ENCODE measurements at regions not wholly inside any gene's neighbourhood (a gene's known extent, or its start where the extent isn't known, plus 50 kb on each side); places are given as distances from the start of the nearest gene placed in this dataset.
"Not testable (repeated sequence)": the region's sequence is repeated elsewhere in the genome, so short reads cannot be mapped to it uniquely, and the experiment has no call there.

GRCh38 chr7:108824840-108825580, 255.3 kb downstream of the DNAJB9 start:
- DNase-seq = no peak

DNA sequence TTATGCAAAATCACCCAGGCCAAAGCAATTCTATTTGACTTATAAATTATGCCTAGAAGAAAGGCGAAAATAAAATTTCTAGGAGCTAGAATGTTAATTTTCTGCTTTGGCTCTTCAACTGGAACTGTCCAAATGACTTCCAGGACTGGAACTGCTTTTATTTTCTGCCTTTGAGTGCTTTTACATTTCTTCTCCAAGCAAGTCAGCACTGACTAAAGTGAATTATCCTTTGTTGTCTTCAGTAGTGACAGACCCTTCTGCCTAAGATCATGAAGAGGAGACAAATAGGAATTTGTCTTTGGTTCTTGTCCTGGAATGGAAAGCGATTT, 255.9 kb downstream of the DNAJB9 start:
- DNase-seq = no peak

GRCh38 chr7:108836256-108836655, 266.6 kb downstream of the DNAJB9 start:
- DNase-seq = no peak

DNA sequence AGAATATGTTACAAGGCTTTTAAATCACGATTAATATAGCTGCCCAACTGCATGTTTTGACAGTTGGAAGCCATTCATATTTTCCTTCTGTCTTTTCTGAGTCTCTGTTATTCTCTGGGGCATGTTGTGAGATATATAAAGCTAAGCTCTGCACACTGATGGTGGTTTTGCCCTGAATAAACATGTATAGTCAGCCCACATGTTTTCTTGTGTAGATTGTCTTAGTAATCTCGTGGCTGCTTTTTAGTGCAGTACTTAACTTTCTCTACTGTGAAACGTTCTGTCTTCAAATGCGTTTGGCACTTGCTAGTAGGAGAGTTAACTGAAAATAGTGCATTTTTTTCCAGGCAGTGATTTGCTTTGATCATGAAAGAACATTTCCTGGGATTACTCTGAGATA, 268.5 kb downstream of the DNAJB9 start:
- no peak for DNase-seq

- no peak for DNase-seq
Observed at GRCh38 chr7:108839076-108839475, 269.4 kb downstream of the DNAJB9 start.

DNA sequence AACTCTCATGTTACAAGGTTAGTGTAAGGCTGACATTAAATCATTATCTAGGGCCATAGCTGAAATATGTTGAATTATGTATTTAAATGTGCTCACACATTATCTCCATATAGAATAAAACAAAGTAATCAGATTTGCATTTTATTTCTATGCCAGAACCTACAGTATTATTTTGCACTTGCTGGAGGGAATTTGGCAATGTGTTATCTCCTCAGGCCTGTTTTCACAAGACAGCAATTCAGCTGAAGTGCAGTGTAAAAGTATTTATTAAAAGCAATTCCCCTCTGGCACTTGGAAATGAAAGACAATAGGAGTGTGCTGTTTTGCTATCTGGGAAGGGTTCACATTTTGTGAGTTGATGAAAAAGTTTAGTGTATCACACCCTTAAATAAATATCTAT, 276.3 kb downstream of the DNAJB9 start:
- DNase-seq = no peak

GRCh38 chr7:108846471-108846870, 276.8 kb downstream of the DNAJB9 start:
- no peak for DNase-seq

DNA sequence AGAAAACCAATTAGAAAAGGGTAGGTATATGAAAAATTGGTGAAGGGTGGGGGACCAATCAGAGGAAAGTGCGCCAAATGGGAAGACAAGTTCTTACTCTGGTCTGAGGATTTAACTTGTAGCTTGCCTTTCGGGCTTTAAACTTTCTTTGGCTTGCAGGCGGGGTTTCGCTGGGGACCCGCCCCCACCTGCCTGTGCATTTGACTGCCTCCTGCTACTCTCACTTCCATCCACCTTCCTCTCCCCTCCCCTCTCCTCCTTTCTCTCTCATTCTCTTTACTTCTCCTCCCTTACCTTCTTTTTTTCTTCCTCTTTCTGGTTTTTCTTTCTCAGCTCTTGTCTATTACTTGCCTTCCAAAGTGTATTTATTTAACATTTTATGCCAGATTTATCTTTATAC, 278.8 kb downstream of the DNAJB9 start:
- DNase-seq = no peak

DNA sequence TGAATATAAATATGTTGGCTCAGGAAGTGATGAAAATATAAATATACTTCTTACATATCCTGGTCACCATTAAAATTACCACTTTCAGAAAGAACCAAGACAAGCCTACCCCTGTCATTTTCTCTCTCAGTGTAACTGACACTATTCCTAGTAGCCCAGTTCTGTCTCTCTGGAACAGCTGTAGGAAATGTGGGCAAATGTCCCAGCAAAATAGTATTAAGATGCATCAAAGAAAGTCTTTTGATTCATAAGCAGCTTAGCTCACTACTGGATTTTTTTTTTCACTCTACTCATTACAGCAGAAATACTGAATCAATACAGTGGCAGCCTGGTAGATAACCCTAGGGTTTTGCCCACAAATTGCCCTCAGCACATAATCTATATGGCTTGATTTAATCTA, 290.9 kb downstream of the DNAJB9 start:
- DNase-seq = no peak

DNA sequence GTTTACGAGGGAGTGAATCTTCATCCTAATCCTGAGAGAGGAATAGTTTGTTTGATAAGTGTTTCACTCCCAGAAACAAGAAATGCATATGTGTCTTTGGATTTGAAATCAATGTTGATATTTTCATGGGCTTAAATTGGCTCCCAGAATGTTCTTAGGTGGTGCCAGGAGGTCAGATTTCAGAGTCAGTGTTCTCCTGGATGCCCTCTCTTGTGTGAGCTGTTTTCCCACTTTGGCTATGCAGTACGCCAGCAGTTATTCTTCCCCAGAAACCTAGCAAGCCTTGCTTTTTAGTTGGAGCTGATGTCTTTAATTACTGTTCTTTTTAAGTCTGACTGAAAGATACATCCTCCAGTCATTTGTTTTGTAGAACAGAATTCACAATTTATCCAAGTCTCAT, 291.4 kb downstream of the DNAJB9 start:
- no peak for DNase-seq

GRCh38 chr7:108863227-108863848, 293.7 kb downstream of the DNAJB9 start:
- DNase-seq = no peak

DNA sequence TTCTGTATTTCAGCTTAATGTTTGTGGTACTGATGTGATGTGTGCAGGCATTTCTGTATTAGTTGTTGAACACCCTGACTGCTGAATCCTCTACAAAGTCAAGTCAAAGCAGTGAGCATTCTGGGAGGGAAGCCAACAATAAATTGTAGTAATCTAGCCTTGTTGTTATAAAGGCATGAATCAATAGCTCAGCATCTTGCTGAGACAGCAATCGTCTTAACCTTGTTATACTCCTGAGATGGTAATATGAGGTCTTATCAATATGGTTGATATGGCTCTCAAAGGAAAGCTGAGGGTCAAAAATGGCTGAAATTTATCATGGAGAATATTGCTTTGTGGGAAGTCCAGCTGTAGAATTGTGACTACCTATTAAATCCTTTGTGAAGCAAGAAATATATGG, 299.4 kb downstream of the DNAJB9 start:
- DNase-seq = no peak

- no peak for DNase-seq
Observed at GRCh38 chr7:108875139-108875538, 305.5 kb downstream of the DNAJB9 start.

GRCh38 chr7:108890862-108891261, 321.2 kb downstream of the DNAJB9 start:
- DNase-seq = no peak

DNA sequence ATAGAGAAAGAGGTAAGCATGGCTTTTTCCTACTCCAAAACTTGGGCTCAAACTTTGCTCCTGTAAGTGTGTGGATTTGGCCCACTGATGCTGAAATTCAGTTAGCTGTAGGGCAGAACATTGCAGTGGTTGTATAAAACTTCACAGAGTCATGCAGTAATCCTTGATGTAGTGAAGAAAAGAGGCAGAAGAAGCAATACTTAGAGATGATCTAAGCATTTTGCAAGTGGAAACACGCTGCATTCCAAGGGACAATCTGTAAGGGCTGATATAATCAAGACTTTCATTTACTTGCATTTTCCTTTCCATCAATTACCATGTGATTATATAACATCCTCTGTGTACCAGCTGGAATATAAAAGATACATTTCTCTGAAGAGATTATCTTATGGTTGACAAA, 338.8 kb downstream of the DNAJB9 start:
- DNase-seq = no peak

- no peak for DNase-seq
Observed at GRCh38 chr7:108911016-108911415, 341.3 kb downstream of the DNAJB9 start.

- DNase-seq = no peak
Observed at GRCh38 chr7:108920490-108920889, 350.8 kb downstream of the DNAJB9 start.

DNA sequence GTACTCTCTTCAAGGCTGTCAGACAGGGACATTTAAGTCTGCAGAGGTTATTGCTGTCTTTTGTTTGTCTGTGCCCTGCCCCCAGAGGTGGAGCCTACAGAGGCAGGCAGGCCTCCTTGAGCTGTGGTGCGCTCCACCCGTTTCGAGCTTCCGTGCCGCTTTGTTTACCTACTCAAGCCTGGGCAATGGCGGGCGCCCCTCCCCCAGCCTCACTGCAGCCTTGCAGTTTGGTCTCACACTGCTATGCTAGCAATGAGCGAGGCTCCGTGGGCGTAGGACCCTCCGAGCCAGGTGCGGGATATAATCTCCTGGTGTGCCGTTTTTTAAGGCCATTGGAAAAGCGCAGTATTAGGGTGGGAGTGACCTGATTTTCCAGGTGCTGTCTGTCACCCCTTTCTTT, 373.4 kb downstream of the DNAJB9 start:
- DNase-seq = not testable (repeated sequence)

DNA sequence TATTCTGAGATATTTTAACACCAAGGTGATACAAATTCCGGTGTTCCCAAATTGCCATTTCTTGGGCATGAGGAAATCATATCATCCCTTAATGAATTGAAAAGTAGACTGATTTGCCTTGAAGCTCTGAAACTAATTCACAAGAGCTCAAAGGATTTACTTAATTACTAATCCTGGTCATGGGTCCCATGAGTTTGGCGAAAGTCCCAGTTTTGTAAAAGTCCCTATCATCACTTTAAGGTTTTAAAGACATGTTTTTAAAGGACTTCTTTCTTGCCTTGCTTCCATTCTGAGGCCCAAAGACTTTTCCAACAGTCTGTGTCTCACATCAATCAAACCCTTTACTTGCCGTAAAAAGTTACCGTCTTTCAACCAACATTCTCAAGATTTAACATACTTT, 377.9 kb downstream of the DNAJB9 start:
- DNase-seq = no peak

DNA sequence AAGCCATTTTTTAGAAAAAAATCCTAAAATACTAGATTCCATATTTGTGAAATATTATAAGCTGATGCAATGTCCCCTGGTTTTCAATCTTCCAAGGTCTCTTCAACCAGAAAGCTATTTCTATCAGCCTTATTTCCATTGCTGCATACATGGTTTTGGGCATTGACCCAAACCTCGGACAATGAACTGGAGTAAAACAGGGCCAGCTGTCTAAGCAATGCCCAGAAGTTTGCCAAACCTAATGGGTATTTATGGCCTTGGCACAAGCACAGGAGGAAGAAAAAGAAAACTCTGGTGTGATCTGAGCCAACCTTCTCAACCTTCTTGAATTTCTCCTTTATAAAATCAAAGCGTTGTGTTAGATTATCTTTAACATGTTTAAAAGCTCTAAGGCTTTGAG, 402.3 kb downstream of the DNAJB9 start:
- DNase-seq = no peak

DNA sequence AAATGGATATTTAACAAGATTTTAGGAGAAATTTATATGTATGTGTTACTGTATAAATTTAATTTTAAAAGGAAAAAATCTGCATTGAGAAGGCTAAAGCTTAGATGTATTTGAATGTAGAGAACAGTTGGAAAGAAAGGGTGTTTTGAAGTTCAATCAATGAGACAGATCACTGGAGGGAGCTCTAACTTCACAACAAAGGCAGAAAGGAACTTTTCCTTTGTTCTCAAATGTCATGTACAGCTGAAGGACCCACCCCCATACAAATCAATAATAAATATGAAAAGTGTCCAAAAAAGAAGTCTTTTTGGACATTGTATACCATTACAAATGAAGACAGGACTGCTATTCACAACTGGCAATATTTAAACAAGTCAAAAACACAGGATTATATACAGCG, 403.4 kb downstream of the DNAJB9 start:
- DNase-seq = no peak

- DNase-seq = no peak
Observed at GRCh38 chr7:108974641-108975040, 405.0 kb downstream of the DNAJB9 start.

- DNase-seq = no peak
Observed at GRCh38 chr7:108985037-108985436, 415.4 kb downstream of the DNAJB9 start.

DNA sequence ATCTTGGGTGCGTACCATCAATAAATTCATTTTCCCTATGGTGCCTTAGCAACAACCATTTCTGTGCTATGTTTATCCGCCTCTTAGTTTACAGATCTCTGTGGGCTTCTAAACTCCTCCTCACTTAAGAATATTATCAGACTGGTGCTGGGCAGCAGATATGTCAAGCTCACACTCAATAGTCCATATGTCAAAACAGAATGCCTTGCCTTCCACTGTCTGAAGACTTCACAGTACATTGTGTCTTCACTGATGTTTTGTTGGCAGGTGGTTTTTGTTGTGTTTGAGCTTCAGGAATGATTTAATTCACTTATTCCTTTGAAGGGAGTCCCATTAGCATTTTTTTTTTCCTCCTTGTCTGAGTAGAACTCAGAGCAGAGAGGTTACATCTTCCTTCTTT, 419.6 kb downstream of the DNAJB9 start:
- no peak for DNase-seq

GRCh38 chr7:108997480-108997879, 427.8 kb downstream of the DNAJB9 start:
- DNase-seq = no peak
